ENCODE measurements at regions not wholly inside any gene's neighbourhood (a gene's known extent, or its start where the extent isn't known, plus 50 kb on each side); places are given as distances from the start of the nearest gene placed in this dataset.
A peak's percentile ranks its signal among the peaks of the same experiment; 100 is the strongest.

GRCh38 chr16:80362816-80363215, 178.0 kb upstream of the DYNLRB2 start:
- no peaks in the 10 kb centered on the region for H3K27me3 ChIP-seq
- DNase-seq (no peak), ATAC-seq (no peak)
- H3K36me3 ChIP-seq, result no peaks in the 10 kb centered on the region
- no peak overlapping the region for H3K27ac ChIP-seq
- TF ChIP-seq CTCF (IDR thresholded peaks at IDR 0.05), result no peak
- no peak overlapping the region for H3K4me3 ChIP-seq
- H3K9me3 ChIP-seq, result no peaks in the 10 kb centered on the region
- intact Hi-C loops (cut with DNase I), result no loop called here
- H3K4me1 ChIP-seq, result no peaks in the 10 kb centered on the region

GRCh38 chr16:80356365-80356764, 184.4 kb upstream of the DYNLRB2 start:
- Histone ChIP-seq H3K4me3 (no peak overlapping the region), H3K9me3 (no peaks in the 10 kb centered on the region), H3K4me1 (no peaks in the 10 kb centered on the region), H3K36me3 (no peaks in the 10 kb centered on the region), H3K27ac (no peak overlapping the region), H3K27me3 (no peaks in the 10 kb centered on the region)
- ATAC-seq, result no peak
- no peak for TF ChIP-seq CTCF (IDR thresholded peaks at IDR 0.05)
- DNase-seq, result no peak
- intact Hi-C loops (cut with DNase I), result no loop called here

GRCh38 chr16:80355335-80355734, 185.5 kb upstream of the DYNLRB2 start:
- Histone ChIP-seq H3K27me3 (no peaks in the 10 kb centered on the region), H3K27ac (no peak overlapping the region), H3K4me3 (no peak overlapping the region), H3K36me3 (no peaks in the 10 kb centered on the region), H3K9me3 (no peaks in the 10 kb centered on the region), H3K4me1 (no peaks in the 10 kb centered on the region)
- intact Hi-C loops (cut with DNase I), result no loop called here
- no peak for TF ChIP-seq CTCF (IDR thresholded peaks at IDR 0.05)
- no peak for DNase-seq
- ATAC-seq, result no peak

GRCh38 chr16:80350061-80350460, 190.7 kb upstream of the DYNLRB2 start:
- intact Hi-C loops (cut with DNase I), result no loop called here
- TF ChIP-seq CTCF (IDR thresholded peaks at IDR 0.05), result no peak
- ATAC-seq, result no peak

GRCh38 chr16:80347900-80348299, 192.9 kb upstream of the DYNLRB2 start:
- DNase-seq, result peak; percentile 68
- intact Hi-C loops (cut with DNase I), result no loop called here

More at GRCh38 chr16:80350061-80350460, 190.7 kb upstream of the DYNLRB2 start:
- Histone ChIP-seq H3K4me1 (peaks cover 6% of the 10 kb centered on the region), H3K27ac (no peak overlapping the region), H3K4me3 (no peak overlapping the region), H3K27me3 (no peaks in the 10 kb centered on the region), H3K36me3 (no peaks in the 10 kb centered on the region), H3K9me3 (no peaks in the 10 kb centered on the region)
- no peak for DNase-seq

More at GRCh38 chr16:80347900-80348299, 192.9 kb upstream of the DYNLRB2 start:
- no peak overlapping the region for H3K27ac ChIP-seq
- peaks cover 6% of the 10 kb centered on the region for H3K4me1 ChIP-seq
- no peaks in the 10 kb centered on the region for H3K9me3 ChIP-seq
- TF ChIP-seq CTCF (IDR thresholded peaks at IDR 0.05), result no peak
- ATAC-seq, result peak; percentile 66
- H3K4me3 ChIP-seq, result no peak overlapping the region
- H3K36me3 ChIP-seq, result no peaks in the 10 kb centered on the region
- no peaks in the 10 kb centered on the region for H3K27me3 ChIP-seq

All from upper lobe of right lung (tissue), 1 donor.